Parathyroid adenoma (tissue), 2 donors: ENCODE measurements at regions not wholly inside any gene's neighbourhood (a gene's known extent, or its start where the extent isn't known, plus 50 kb on each side); places are given as distances from the start of the nearest gene placed in this dataset.

ENCODE experiments used
- H2AFZ ChIP-seq: fragments of 300-600 bp; sonication (generic); one replicate; pipeline ENCODE4 v1.7.0; 2017; ENCODE audit warnings: antibody characterized with exemption, mild to moderate bottlenecking
- H3K27ac ChIP-seq: fragments of 300-600 bp; sonication (generic); one replicate; pipeline ENCODE4 v1.7.0; 2017
- H3K27me3 ChIP-seq: fragments of 300-600 bp; sonication (generic); one replicate; pipeline ENCODE4 v1.7.0; 2017; ENCODE audit warnings: low read length; ENCODE audit not compliant: control insufficient read depth, insufficient read depth
- H3K36me3 ChIP-seq: fragments of 300-600 bp; sonication (generic); one replicate; pipeline ENCODE4 v1.7.0; 2017; ENCODE audit warnings: low read length; ENCODE audit not compliant: control insufficient read depth, insufficient read depth
- H3K4me1 ChIP-seq: fragments of 300-600 bp; sonication (generic); one replicate; pipeline ENCODE4 v1.7.0; 2017; ENCODE audit warnings: control low read depth
- H3K4me2 ChIP-seq: fragments of 300-600 bp; sonication (generic); one replicate; pipeline ENCODE4 v1.7.0; 2017; ENCODE audit warnings: low read length
- H3K4me3 ChIP-seq: fragments of 300-600 bp; sonication (generic); one replicate; pipeline ENCODE4 v1.7.0; 2017; ENCODE audit warnings: low read depth, low read length
- H3K79me2 ChIP-seq: fragments of 300-600 bp; sonication (generic); one replicate; pipeline ENCODE4 v1.7.0; 2017; ENCODE audit warnings: control low read depth
- H3K9ac ChIP-seq: fragments of 300-600 bp; sonication (generic); one replicate; pipeline ENCODE4 v1.7.0; 2017; ENCODE audit warnings: mild to moderate bottlenecking
- H3K9me3 ChIP-seq: fragments of 300-600 bp; sonication (generic); one replicate; pipeline ENCODE4 v1.7.0; 2017; ENCODE audit warnings: low read length; ENCODE audit not compliant: control insufficient read depth
- CTCF ChIP-seq: fragments of 300-600 bp; sonication (generic); IDR thresholded peaks from one replicate; pipeline ENCODE4 v1.7.0; 2017; ENCODE audit warnings: antibody characterized with exemption, mild to moderate bottlenecking
- donor health status: primary hyperparathyroidism.

- Histone ChIP-seq H3K9ac (no peak overlapping the region), H3K79me2 (no peaks in the 10 kb centered on the region), H3K9me3 (no peaks in the 10 kb centered on the region), H3K36me3 (no peaks in the 10 kb centered on the region), H3K4me1 (no peaks in the 10 kb centered on the region), H3K4me3 (no peak overlapping the region), H3K27ac (no peak overlapping the region), H3K4me2 (no peak overlapping the region), H2AFZ (no peak overlapping the region), H3K27me3 (no peaks in the 10 kb centered on the region)
- no peak for TF ChIP-seq CTCF
Observed at GRCh38 chr4:20196476-20196875, 55.2 kb upstream of the SLIT2 start.

GRCh38 chr4:20195071-20195885 lies 56.4 kb upstream of the SLIT2 start:
- Histone ChIP-seq H3K27ac (no peak overlapping the region), H3K9ac (no peak overlapping the region), H2AFZ (no peak overlapping the region), H3K4me2 (no peak overlapping the region), H3K4me3 (no peak overlapping the region), H3K36me3 (no peaks in the 10 kb centered on the region), H3K27me3 (no peaks in the 10 kb centered on the region), H3K4me1 (no peaks in the 10 kb centered on the region), H3K79me2 (no peaks in the 10 kb centered on the region), H3K9me3 (no peaks in the 10 kb centered on the region)
- no peak for TF ChIP-seq CTCF

GRCh38 chr4:20194123-20195013 lies 57.3 kb upstream of the SLIT2 start:
- no peaks in the 10 kb centered on the region for H3K27me3 ChIP-seq
- H3K4me3 ChIP-seq: no peak overlapping the region
- no peak overlapping the region for H3K4me2 ChIP-seq
- H3K36me3 ChIP-seq: no peaks in the 10 kb centered on the region
- no peaks in the 10 kb centered on the region for H3K79me2 ChIP-seq
- H3K27ac ChIP-seq: no peak overlapping the region
- no peaks in the 10 kb centered on the region for H3K9me3 ChIP-seq
- H3K4me1 ChIP-seq: no peaks in the 10 kb centered on the region
- no peak overlapping the region for H3K9ac ChIP-seq
- H2AFZ ChIP-seq: no peak overlapping the region
- TF ChIP-seq CTCF: no peak

GRCh38 chr4:20193141-20193936 lies 58.4 kb upstream of the SLIT2 start:
- Histone ChIP-seq H3K36me3 (no peaks in the 10 kb centered on the region), H3K9me3 (no peaks in the 10 kb centered on the region), H3K79me2 (no peaks in the 10 kb centered on the region), H2AFZ (no peak overlapping the region), H3K4me1 (no peaks in the 10 kb centered on the region), H3K4me2 (no peak overlapping the region), H3K27me3 (no peaks in the 10 kb centered on the region), H3K9ac (no peak overlapping the region), H3K27ac (no peak overlapping the region), H3K4me3 (no peak overlapping the region)
- no peak for TF ChIP-seq CTCF
